Liver (tissue), 8 donors: ENCODE measurements at regions not wholly inside any gene's neighbourhood (a gene's known extent, or its start where the extent isn't known, plus 50 kb on each side); places are given as distances from the start of the nearest gene placed in this dataset.

Source experiments
- DNase-seq: peaks from one replicate; pipeline ENCODE4 v3.0.0-alpha.2; 2017; ENCODE audit warnings: low spot score
- H3K27ac ChIP-seq, 2 donors: one replicate each; pipeline ENCODE4 v1.7.0; 2013; ENCODE audit warnings: inconsistent platforms in 2 of 2, low read length in 2 of 2, control low read depth in 1 of 2, low read depth in 1 of 2, mild to moderate bottlenecking in 1 of 2
- H3K27me3 ChIP-seq, 4 donors: one replicate each; pipeline versions ENCODE4 v1.6.1 to v1.7.0; 2013; ENCODE audit warnings: low read length in 3 of 4, inconsistent platforms in 1 of 4, mild to moderate bottlenecking in 1 of 4, moderate library complexity in 1 of 4; ENCODE audit not compliant: control insufficient read depth in 4 of 4, insufficient read depth in 4 of 4
- H3K36me3 ChIP-seq, 4 donors: one replicate each; pipeline versions ENCODE4 v1.6.1 to v1.7.0; 2013; ENCODE audit warnings: low read length in 3 of 4, mild to moderate bottlenecking in 3 of 4, low read depth in 1 of 4, moderate library complexity in 1 of 4; ENCODE audit not compliant: control insufficient read depth in 4 of 4, insufficient read depth in 3 of 4
- H3K4me1 ChIP-seq, 4 donors: one replicate each; pipeline versions ENCODE4 v1.6.1 to v1.7.0; 2013; ENCODE audit warnings: low read length in 3 of 4, mild to moderate bottlenecking in 3 of 4, moderate library complexity in 1 of 4; ENCODE audit not compliant: control insufficient read depth in 4 of 4, insufficient read depth in 4 of 4
- H3K4me3 ChIP-seq, 3 donors: one replicate each; pipeline versions ENCODE4 v1.6.1 to v1.7.0; 2013; ENCODE audit warnings: low read length in 3 of 3, control low read depth in 1 of 3, low read depth in 1 of 3, mild to moderate bottlenecking in 1 of 3
- H3K9ac ChIP-seq, 2 donors: one replicate each; pipeline ENCODE4 v1.7.0; 2013; ENCODE audit warnings: low read length in 2 of 2, mild to moderate bottlenecking in 2 of 2, moderate library complexity in 2 of 2, control low read depth in 1 of 2, low read depth in 1 of 2
- H3K9me3 ChIP-seq, 4 donors: one replicate each; pipeline versions ENCODE4 v1.6.1 to v1.7.0; 2013; ENCODE audit warnings: low read length in 3 of 4; ENCODE audit not compliant: control insufficient read depth in 4 of 4
- CTCF ChIP-seq: fragments of 150-350 bp; IDR thresholded peaks from 2 replicates; pipeline ENCODE4 v1.5.1; 2017; ENCODE audit warnings: improper control_type of control experiment, low read depth, low read length; ENCODE audit not compliant: missing input control
- EGR1 ChIP-seq, 2 donors: IDR thresholded peaks; 2 replicates each; pipeline ENCODE4 v1.6.1; 2016 to 2018; ENCODE audit warnings: antibody characterized with exemption in 2 of 2, low read depth in 2 of 2
- FOXA1 ChIP-seq: IDR thresholded peaks from 2 replicates; pipeline ENCODE4 v1.6.1; 2016; ENCODE audit warnings: antibody characterized with exemption
- FOXA2 ChIP-seq: IDR thresholded peaks from 2 replicates; pipeline ENCODE4 v1.6.1; 2016; ENCODE audit warnings: antibody characterized with exemption
- GABPA ChIP-seq, 2 donors: IDR thresholded peaks in 1 of 2; conservative IDR thresholded peaks in 1 of 2; 2 replicates each; pipeline ENCODE4 v1.6.1; 2016; ENCODE audit warnings: antibody characterized with exemption in 2 of 2, mild to moderate bottlenecking in 1 of 2, moderate library complexity in 1 of 2
- HNF4A ChIP-seq, 2 donors: conservative IDR thresholded peaks; 2 replicates each; pipeline ENCODE4 v1.6.1; 2016; ENCODE audit warnings: antibody characterized with exemption in 2 of 2, mild to moderate bottlenecking in 2 of 2
- HNF4G ChIP-seq: IDR thresholded peaks from 2 replicates; pipeline ENCODE4 v1.6.1; 2016; ENCODE audit warnings: antibody characterized with exemption
- JUND ChIP-seq, 2 donors: IDR thresholded peaks; 2 replicates each; pipeline ENCODE4 v1.6.1; 2016; ENCODE audit warnings: antibody characterized with exemption in 2 of 2
- MAX ChIP-seq: IDR thresholded peaks from 2 replicates; pipeline ENCODE4 v1.6.1; 2016; ENCODE audit warnings: antibody characterized with exemption
- NR2F2 ChIP-seq: IDR thresholded peaks from 2 replicates; pipeline ENCODE4 v1.6.1; 2016; ENCODE audit warnings: antibody characterized with exemption
- RAD21 ChIP-seq, 2 donors: IDR thresholded peaks; 2 replicates each; pipeline ENCODE4 v1.6.1; 2016; ENCODE audit warnings: antibody characterized with exemption in 2 of 2, mild to moderate bottlenecking in 2 of 2
- RXRA ChIP-seq, 2 donors: IDR thresholded peaks; 2 replicates each; pipeline ENCODE4 v1.6.1; 2017 to 2018; ENCODE audit warnings: antibody characterized with exemption in 2 of 2, mild to moderate bottlenecking in 1 of 2
- SP1 ChIP-seq: IDR thresholded peaks from 2 replicates; pipeline ENCODE4 v1.6.1; 2018; ENCODE audit warnings: antibody characterized with exemption, mild to moderate bottlenecking
- TAF1 ChIP-seq: conservative IDR thresholded peaks from 2 replicates; pipeline ENCODE4 v1.6.1; 2016; ENCODE audit warnings: antibody characterized with exemption, mild to moderate bottlenecking
- YY1 ChIP-seq: IDR thresholded peaks from 2 replicates; pipeline ENCODE4 v1.6.1; 2016; ENCODE audit warnings: antibody characterized with exemption, mild to moderate bottlenecking
- ZBTB33 ChIP-seq: IDR thresholded peaks from 2 replicates; pipeline ENCODE4 v1.6.1; 2016; ENCODE audit warnings: antibody characterized with exemption
- WGBS: extraction: QIAGEN DNeasy Blood & Tissue Kit; methylation state at CpG from one replicate; pipeline ENCODE4 v1.1.7; 2013; 5-methylcytosine and 5-hydroxymethylcytosine counted together
- TF ChIP-seq, protein P1 (sequence below): IDR thresholded peaks from 2 replicates; pipeline ENCODE4 v1.6.1; 2016; ENCODE audit warnings: antibody characterized with exemption, mild to moderate bottlenecking
- donor health status: healthy.
- donor health status: healthy.
- donor health status: healthy.
- donor health status: healthy.
- donor health status: healthy.

- TF ChIP-seq CTCF: no peak
- no peak for TF ChIP-seq FOXA1
- TF ChIP-seq TAF1: no peak
- TF ChIP-seq ZBTB33: no peak
- no peak for TF ChIP-seq JUND (IDR thresholded peaks at IDR 0.05)
- TF ChIP-seq FOXA2: no peak
- no peak for TF ChIP-seq HNF4G
- no peak for TF ChIP-seq RAD21 (IDR thresholded peaks at IDR 0.05)
Observed at GRCh38 chr11:90849312-90849711, 626.5 kb upstream of the CHORDC1 start (continued).

DNA sequence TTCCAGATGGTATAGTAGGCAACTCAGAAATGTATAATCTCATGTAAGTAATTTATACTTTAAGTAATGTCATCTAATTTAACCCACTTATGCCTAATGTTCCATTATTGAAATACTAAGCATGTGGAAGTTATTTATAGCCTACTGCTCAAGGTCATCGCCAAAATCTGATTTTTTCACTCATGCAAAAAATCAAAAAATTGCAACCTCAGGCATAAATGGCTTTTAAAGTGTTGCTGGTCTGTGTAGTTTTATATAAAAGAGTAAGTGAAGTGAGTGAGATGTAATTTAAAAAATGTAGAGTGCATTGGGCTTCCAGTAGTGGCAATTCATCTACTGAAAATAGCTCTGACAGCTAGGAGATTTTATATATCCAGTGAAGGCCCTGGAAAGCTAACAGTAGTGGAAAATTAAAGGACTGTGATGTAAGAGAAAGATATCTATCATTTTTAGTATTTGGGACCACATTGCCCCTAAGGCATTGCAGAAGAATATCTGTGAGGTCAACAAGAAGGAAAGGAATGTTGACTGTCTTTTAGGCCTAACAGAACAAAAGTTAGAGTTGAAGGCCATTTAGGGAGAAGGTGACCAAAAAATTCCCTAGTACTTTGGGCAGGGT, 624.5 kb upstream of the CHORDC1 start:
- no peak for TF ChIP-seq SP1
- no peak for TF ChIP-seq NR2F2
- TF ChIP-seq FOXA2: no peak
- TF ChIP-seq RAD21 (IDR thresholded peaks at IDR 0.05): no peak
- Histone ChIP-seq H3K4me3 (no peak overlapping the region), H3K36me3 (no peaks in the 10 kb centered on the region), H3K27me3 (no peaks in the 10 kb centered on the region), H3K27ac (no peak overlapping the region), H3K9me3 (no peaks in the 10 kb centered on the region), H3K4me1 (no peaks in the 10 kb centered on the region), H3K9ac (no peak overlapping the region)
- no peak for DNase-seq
- 86% methylated on average over 1 of the region's 1 CpG for WGBS

GRCh38 chr11:90846628-90847027, 623.8 kb upstream of the CHORDC1 start:
- 72% methylated on average over 3 of the region's 3 CpGs for WGBS
- Histone ChIP-seq H3K27ac (no peak overlapping the region), H3K36me3 (no peaks in the 10 kb centered on the region), H3K9me3 (no peaks in the 10 kb centered on the region), H3K9ac (no peak overlapping the region), H3K4me3 (no peak overlapping the region), H3K27me3 (no peaks in the 10 kb centered on the region), H3K4me1 (no peaks in the 10 kb centered on the region)
- no peak for TF ChIP-seq YY1
- TF ChIP-seq, protein P1, sequence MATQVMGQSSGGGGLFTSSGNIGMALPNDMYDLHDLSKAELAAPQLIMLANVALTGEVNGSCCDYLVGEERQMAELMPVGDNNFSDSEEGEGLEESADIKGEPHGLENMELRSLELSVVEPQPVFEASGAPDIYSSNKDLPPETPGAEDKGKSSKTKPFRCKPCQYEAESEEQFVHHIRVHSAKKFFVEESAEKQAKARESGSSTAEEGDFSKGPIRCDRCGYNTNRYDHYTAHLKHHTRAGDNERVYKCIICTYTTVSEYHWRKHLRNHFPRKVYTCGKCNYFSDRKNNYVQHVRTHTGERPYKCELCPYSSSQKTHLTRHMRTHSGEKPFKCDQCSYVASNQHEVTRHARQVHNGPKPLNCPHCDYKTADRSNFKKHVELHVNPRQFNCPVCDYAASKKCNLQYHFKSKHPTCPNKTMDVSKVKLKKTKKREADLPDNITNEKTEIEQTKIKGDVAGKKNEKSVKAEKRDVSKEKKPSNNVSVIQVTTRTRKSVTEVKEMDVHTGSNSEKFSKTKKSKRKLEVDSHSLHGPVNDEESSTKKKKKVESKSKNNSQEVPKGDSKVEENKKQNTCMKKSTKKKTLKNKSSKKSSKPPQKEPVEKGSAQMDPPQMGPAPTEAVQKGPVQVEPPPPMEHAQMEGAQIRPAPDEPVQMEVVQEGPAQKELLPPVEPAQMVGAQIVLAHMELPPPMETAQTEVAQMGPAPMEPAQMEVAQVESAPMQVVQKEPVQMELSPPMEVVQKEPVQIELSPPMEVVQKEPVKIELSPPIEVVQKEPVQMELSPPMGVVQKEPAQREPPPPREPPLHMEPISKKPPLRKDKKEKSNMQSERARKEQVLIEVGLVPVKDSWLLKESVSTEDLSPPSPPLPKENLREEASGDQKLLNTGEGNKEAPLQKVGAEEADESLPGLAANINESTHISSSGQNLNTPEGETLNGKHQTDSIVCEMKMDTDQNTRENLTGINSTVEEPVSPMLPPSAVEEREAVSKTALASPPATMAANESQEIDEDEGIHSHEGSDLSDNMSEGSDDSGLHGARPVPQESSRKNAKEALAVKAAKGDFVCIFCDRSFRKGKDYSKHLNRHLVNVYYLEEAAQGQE: no peak
- TF ChIP-seq TAF1: no peak
- TF ChIP-seq NR2F2: no peak
- no peak for TF ChIP-seq MAX
- TF ChIP-seq HNF4G: no peak
- no peak for TF ChIP-seq GABPA (IDR thresholded peaks at IDR 0.05 in 1 of 2, conservative IDR thresholded peaks at IDR 0.05 in 1 of 2)
- TF ChIP-seq CTCF: no peak
- TF ChIP-seq RXRA (IDR thresholded peaks at IDR 0.05): no peak
- TF ChIP-seq SP1: no peak
- no peak for TF ChIP-seq HNF4A (conservative IDR thresholded peaks at IDR 0.05)
- TF ChIP-seq RAD21 (IDR thresholded peaks at IDR 0.05): no peak
- TF ChIP-seq EGR1 (IDR thresholded peaks at IDR 0.05; ENCODE audit: low read depth in 2 of 2): no peak
- TF ChIP-seq FOXA2: no peak
- no peak for TF ChIP-seq ZBTB33
- DNase-seq: no peak
